Left cardiac atrium (tissue), 4 donors: ENCODE measurements at regions not wholly inside any gene's neighbourhood (a gene's known extent, or its start where the extent isn't known, plus 50 kb on each side); places are given as distances from the start of the nearest gene placed in this dataset.

Source experiments
- ATAC-seq, 2 donors: fragments of 200-7000 bp; cut with Tn5 transposase; one replicate each; pipeline ENCODE4 v1.9.1; 2020; ENCODE audit warnings: mild to moderate bottlenecking in 2 of 2, moderate library complexity in 2 of 2
- DNase-seq: peaks from one replicate; pipeline ENCODE4 v3.0.0-alpha.2; 2020
- intact Hi-C, 2 donors: fragments of 100-400 bp; cut with DNase I; formaldehyde crosslinking; loops; one replicate each; pipeline versions ENCODE4 v1.14.1 to v1.15.1; 2022 to 2023
- donor health status: DM: no; HTN: yes; CAD: no.
- donor health status: DM: no; HTN: yes; CAD: no; lungs with severe emphysema.
- donor health status: DM: yes; HTN: yes; CAD: no.
- donor health status: Dilated cardiomyopathy.

DNA sequence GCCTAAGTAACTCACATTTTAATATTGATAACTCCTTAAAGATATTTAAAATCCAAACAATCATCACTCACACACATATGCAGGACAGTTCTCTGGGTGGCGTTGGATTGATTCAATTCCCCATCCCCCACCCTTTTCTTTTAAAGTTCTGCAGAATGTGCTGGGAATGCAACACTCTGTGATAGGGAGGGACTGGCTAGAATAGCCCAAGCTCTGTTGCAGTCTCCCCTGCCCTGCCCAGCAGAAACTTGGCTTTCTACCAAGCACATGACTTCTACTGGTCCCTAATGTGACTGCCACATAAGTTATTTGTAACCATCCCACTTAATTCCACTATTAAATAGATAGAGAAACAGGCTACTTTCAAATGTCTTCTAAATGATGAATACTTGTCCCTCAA lies 55.2 kb downstream of the TWIST1 start:
- intact Hi-C loops, result no loop called here
- DNase-seq, result no peak
- ATAC-seq, result no peak

DNA sequence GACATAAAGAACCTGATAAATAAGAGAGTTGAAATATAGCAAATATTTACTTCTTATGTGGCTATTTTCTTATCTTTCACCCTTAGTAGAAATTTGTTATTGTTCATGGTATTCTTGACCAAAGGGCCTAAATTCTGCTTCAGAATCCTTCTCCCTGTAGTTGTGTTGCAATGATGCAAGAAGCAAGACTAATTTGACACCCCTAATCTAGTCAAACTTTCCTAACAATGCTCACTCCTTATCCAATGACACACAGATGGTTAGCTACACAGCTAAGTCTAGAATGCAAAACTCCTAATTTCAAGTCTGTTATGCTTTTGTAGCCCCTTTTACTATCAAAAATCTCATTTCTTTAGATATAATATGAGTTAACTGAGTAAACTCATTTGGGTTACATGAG lies 56.1 kb downstream of the TWIST1 start:
- ATAC-seq (no peak), DNase-seq (no peak)

GRCh38 chr7:19060761-19061259 lies 56.6 kb downstream of the TWIST1 start:
- DNase-seq, result no peak
- intact Hi-C loops, result no loop called here
- no peak for ATAC-seq

More for the DNA sequence above, 56.1 kb downstream of the TWIST1 start:
- intact Hi-C loops, result no loop called here

DNA sequence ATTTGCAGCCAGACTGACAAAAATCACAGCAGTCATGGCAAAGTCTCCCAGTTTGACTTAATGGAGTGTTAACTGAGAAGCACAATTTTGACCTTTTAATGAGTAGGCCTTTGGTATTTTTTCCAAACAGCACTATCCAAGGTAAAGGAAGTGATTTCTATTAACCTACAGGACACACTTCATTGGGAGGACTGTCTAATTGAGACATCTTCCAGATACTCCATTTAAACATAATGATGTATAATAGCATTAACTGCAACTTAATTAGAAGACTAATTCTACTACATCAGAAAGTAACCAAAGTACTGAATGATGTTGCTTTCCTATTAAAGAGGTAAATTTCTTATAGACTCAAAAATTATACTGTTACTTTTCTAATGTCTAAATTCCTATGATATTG lies 61.1 kb downstream of the TWIST1 start:
- DNase-seq (no peak), ATAC-seq (no peak)
- intact Hi-C loops, result loop anchor here in 1 of 2 donors (10.0 kb wide), 1 partner anchor 362 kb away; no protein-coding TSS in a partner anchor
